ENCODE measurements at regions not wholly inside any gene's neighbourhood (a gene's known extent, or its start where the extent isn't known, plus 50 kb on each side); places are given as distances from the start of the nearest gene placed in this dataset.

DNA sequence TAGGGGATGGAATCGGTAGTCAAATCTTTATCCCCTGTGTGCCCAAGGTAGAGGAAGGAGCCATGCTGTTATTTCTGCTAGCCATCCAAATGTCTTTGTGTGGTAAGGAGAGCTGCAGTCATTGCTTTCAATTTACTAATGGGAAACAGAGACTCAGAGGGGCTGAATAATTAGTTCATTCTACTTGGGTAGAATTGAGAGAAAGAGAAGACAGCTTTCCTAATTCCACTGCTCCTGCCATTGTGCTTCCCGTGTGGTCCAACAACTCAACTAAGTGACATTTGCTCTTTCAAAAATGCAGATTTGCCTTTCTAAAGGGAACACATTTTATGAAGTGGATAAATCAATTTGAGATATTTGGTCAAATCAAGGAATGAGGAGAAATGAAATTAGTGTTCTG, 136.1 kb downstream of the AQP4 start:
- no peaks in the 10 kb centered on the region for H3K9me3 Mint-ChIP-seq
- H3K27me3 Mint-ChIP-seq (ENCODE audit: low read depth), result no peaks in the 10 kb centered on the region
- no peak overlapping the region for H3K4me3 Mint-ChIP-seq
- ATAC-seq (replicated peaks in 1 of 2), result no peak
- H3K36me3 Mint-ChIP-seq (ENCODE audit: insufficient read depth in 2 of 2), result no peaks in the 10 kb centered on the region
- DNase-seq, result no peak
- H3K27ac Mint-ChIP-seq, result no peak overlapping the region
- H3K4me1 Mint-ChIP-seq (ENCODE audit: low read depth), result no peaks in the 10 kb centered on the region

DNA sequence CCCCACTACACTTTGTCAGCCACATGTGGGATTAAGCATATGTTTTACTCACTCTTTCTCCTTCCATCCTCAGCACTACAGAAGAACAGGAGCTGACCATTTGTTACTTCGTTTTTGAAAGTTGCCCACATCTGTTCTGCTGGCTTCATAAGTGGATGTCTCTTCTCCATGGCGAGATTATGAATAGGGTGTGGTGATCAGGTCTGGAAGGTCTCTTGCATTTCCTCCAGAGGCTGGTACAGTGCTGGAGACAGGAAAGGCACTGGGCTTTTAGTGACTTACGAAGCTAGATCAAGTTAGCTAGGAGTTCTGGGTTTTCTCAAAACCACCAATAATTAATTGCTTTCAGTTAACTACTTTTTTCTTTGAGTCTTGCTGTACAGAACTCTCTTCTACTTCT, 136.5 kb downstream of the AQP4 start:
- Mint-ChIP-seq H3K27ac (no peak overlapping the region), H3K9me3 (no peaks in the 10 kb centered on the region), H3K4me3 (no peak overlapping the region), H3K36me3 (ENCODE audit: insufficient read depth in 2 of 2) (no peaks in the 10 kb centered on the region), H3K4me1 (ENCODE audit: low read depth) (no peaks in the 10 kb centered on the region), H3K27me3 (ENCODE audit: low read depth) (no peaks in the 10 kb centered on the region)
- ATAC-seq (replicated peaks in 1 of 2), result no peak
- DNase-seq, result no peak

DNA sequence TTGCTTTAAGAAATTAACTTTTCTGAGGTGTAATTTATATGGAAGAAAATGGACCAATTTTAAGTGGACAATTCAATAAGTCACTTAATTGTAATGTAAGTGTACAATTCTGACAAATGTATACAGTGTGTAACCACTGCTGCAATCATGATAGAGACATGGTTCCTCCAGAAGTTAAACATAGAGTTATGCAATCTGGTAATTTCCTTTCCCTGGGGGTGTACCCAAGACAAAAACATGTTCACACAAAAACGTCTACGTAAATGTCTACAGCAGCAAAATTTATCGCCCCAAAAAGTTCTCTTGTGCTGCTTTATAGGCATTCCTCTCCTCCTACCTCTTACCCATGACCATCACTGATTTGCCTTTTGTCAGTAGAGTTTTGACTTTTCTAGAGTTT, 141.5 kb downstream of the AQP4 start:
- Mint-ChIP-seq H3K9me3 (no peaks in the 10 kb centered on the region), H3K4me1 (ENCODE audit: low read depth) (no peaks in the 10 kb centered on the region), H3K4me3 (no peak overlapping the region), H3K27me3 (ENCODE audit: low read depth) (no peaks in the 10 kb centered on the region), H3K36me3 (ENCODE audit: insufficient read depth in 2 of 2) (no peaks in the 10 kb centered on the region), H3K27ac (no peak overlapping the region)
- DNase-seq, result no peak
- no peak for ATAC-seq (replicated peaks in 1 of 2)

DNA sequence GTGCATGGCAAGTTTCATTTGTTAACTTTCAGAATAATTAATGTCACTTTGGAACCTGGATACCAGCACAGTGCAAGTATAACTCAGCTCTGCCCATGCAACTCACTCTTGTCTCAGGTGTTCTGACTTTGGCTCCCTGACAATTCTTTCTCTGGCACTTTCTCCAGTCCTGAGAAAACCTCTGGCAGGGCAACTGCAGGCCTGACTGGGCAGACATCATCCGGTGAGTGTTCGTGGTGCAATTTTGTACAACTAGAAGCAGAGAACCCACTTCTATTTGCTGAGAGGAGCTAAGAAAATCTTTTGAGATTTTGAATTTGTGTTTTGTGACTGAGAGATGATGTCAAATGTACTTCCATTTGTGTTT, 143.0 kb downstream of the AQP4 start:
- H3K36me3 Mint-ChIP-seq (ENCODE audit: insufficient read depth in 2 of 2), result no peaks in the 10 kb centered on the region
- H3K4me1 Mint-ChIP-seq (ENCODE audit: low read depth), result no peaks in the 10 kb centered on the region
- ATAC-seq (replicated peaks in 1 of 2), result no peak
- no peaks in the 10 kb centered on the region for H3K27me3 Mint-ChIP-seq (ENCODE audit: low read depth)
- H3K27ac Mint-ChIP-seq, result no peak overlapping the region
- H3K4me3 Mint-ChIP-seq, result no peak overlapping the region
- DNase-seq, result no peak
- no peaks in the 10 kb centered on the region for H3K9me3 Mint-ChIP-seq

DNA sequence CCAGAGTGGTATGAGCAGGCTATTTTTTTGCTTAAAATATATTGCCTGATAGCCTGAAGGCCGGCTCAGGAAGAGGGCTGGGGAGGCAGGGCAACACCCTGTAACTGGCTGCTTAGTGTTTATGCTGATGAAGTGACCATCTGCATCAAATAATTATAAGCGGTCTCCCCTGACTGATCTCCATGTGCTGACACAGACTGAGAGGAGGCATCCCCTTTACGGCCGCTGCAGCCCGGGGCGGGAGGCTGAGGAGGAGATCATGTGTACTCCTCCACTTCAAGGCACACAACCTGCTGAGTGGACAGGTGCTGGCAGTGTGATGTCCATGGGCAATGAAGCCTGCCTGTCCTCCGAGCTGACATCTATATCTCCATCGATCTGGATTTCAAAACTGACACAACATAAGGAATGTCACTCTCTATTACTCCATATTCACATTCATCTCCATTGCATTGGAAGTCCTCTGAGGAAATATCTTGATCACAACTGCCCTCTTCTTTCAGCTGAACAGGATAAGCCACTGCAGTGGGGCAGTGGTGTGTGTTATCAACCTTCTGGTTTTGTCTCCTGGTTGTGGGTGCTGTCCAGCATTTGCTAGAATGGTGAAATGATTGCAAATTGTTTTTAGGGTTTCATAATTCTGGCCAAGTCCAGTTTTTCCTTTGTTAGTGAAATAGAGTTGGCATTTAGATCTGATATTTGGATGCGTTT, 143.5 kb downstream of the AQP4 start:
- H3K27me3 Mint-ChIP-seq (ENCODE audit: low read depth), result no peaks in the 10 kb centered on the region
- H3K27ac Mint-ChIP-seq, result no peak overlapping the region
- H3K4me3 Mint-ChIP-seq, result no peak overlapping the region
- DNase-seq (no peak), ATAC-seq (replicated peaks in 1 of 2) (no peak)
- H3K9me3 Mint-ChIP-seq, result no peaks in the 10 kb centered on the region
- H3K36me3 Mint-ChIP-seq (ENCODE audit: insufficient read depth in 2 of 2), result no peaks in the 10 kb centered on the region
- no peaks in the 10 kb centered on the region for H3K4me1 Mint-ChIP-seq (ENCODE audit: low read depth)

DNA sequence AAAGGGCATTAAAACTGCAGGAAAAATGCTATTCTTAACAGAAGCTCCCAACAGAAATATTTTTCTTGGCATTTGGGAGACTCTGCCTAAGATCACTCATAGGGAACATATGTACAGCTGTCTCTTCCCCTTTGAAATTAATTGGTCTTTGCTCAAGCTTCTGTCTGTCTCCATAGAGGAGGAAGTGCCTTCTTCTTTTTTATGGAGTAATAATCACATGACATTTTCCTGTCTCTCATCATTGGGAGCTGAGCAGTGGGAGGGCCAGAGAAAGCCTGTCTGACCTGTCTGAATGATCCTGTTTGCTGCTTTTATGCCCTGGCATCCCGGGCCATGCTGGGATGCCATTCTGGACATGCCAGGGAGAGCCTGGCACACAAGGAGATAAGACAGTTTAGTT, 145.6 kb downstream of the AQP4 start:
- Mint-ChIP-seq H3K4me3 (no peak overlapping the region), H3K9me3 (no peaks in the 10 kb centered on the region), H3K27me3 (ENCODE audit: low read depth) (no peaks in the 10 kb centered on the region), H3K4me1 (ENCODE audit: low read depth) (no peaks in the 10 kb centered on the region), H3K36me3 (ENCODE audit: insufficient read depth in 2 of 2) (no peaks in the 10 kb centered on the region), H3K27ac (no peak overlapping the region)
- no peak for DNase-seq
- ATAC-seq (replicated peaks in 1 of 2), result no peak

DNA sequence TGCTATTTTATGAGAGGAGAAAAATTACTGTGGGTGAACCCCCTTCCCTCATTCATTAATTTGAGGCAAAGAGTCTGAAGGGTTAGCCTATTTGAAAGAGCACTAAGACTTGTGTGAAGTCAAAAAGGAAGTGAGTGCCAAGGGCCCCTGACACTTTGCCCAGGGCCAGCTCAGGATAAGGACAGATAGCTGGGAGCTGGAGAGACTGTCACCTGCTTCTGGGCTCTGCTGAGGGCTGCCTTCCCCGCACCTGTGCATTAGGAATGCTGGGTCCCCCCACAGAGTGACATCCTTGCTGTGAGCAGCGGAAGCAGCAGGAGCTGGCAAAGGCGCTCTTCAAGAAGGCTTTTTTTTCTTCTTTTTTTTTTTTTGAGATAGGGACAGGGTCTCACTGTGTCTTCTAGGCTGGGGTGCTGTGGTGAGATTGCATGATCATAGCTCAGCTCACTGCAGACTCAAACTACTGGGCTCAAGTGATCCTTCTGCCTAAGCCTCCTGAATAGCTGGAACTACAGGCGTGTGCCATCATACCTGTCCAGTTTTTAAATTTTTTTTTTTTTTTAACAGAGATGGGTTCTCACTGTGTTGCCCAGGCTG, 148.3 kb downstream of the AQP4 start:
- no peak for DNase-seq
- Mint-ChIP-seq H3K27ac (no peak overlapping the region), H3K4me3 (no peak overlapping the region), H3K4me1 (ENCODE audit: low read depth) (peaks cover 6% of the 10 kb centered on the region), H3K27me3 (ENCODE audit: low read depth) (no peaks in the 10 kb centered on the region), H3K36me3 (ENCODE audit: insufficient read depth in 2 of 2) (no peaks in the 10 kb centered on the region), H3K9me3 (no peaks in the 10 kb centered on the region)
- no peak for ATAC-seq (replicated peaks in 1 of 2)

DNA sequence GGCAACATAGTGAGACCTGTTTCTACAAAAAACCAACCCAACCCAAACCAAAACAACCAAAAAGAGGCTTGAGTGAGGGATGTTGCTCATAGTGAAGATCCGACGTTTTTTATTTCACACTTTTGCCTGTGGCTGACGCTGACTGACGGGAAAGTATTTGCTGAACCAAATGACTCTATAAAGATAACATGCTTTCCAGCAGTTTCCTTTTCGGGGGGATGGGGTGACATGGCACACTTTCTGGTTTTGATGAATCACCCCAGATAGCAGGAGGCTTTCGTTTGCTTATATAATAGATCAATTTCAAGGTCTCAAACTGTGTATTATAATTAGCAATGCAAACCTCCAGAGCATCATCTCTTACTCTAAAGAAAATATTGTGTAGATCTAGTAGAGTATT, 150.8 kb downstream of the AQP4 start:
- H3K9me3 Mint-ChIP-seq, result no peaks in the 10 kb centered on the region
- DNase-seq (peak in 1 of 2 donors; percentile 10), ATAC-seq (replicated peaks in 1 of 2) (peak; percentile 41 to 58)
- H3K36me3 Mint-ChIP-seq (ENCODE audit: insufficient read depth in 2 of 2), result no peaks in the 10 kb centered on the region
- H3K4me3 Mint-ChIP-seq, result no peak overlapping the region
- H3K27ac Mint-ChIP-seq, result no peak overlapping the region
- H3K4me1 Mint-ChIP-seq (ENCODE audit: low read depth), result peaks cover 12% of the 10 kb centered on the region
- peaks cover 6% of the 10 kb centered on the region for H3K27me3 Mint-ChIP-seq (ENCODE audit: low read depth)

DNA sequence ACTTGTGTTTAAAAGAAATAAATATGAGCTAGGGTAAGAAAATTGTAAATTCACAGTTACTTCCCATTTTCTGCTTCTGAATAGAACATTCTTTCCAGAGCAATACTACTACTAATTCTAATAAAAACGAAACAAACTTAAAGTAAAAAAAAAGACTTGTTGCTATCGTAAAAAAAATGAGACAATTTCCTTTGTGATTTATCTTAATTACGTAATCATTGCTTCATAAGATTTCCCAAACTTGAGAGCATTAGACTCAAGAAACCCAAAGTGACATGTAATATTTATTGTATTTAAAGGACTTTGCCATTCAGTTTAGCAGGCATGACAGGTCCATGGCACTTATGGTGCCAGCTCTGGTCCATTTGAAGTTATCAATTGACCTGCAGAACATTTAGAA, 153.8 kb downstream of the AQP4 start:
- Mint-ChIP-seq H3K4me1 (ENCODE audit: low read depth) (peaks cover 12% of the 10 kb centered on the region), H3K36me3 (ENCODE audit: insufficient read depth in 2 of 2) (no peaks in the 10 kb centered on the region), H3K27me3 (ENCODE audit: low read depth) (peaks cover 6% of the 10 kb centered on the region), H3K9me3 (no peaks in the 10 kb centered on the region), H3K4me3 (no peak overlapping the region), H3K27ac (no peak overlapping the region)
- no peak for ATAC-seq (replicated peaks in 1 of 2)
- no peak for DNase-seq

DNA sequence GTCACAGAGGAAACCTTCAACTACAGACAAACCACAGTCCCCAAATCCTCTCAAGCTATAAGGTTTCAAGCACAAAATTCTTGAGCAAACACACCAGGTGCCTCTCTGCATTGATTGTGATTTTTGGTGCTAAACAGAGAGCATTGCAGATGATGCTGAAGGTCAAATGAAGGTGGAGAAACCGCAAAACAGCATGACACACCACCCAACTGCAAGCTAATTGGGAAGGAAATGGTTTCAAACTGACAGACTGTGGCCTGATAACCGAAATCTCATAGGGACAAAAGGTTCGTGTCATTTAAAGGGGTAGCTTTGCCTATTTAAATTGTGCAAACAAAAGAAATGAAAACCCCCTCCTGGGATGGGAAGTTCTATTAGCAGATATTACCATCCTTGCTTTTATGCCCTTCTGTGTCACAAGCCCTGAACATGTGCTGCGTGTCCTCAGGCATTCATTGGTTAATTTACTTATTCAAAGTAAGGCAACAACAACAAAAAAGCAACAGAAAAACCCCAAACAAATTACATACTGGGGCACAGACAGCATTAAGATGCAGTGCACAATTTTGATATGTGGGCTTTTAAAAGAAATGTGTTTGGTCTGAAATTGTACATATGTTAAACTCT, 154.9 kb downstream of the AQP4 start:
- Mint-ChIP-seq H3K36me3 (ENCODE audit: insufficient read depth in 2 of 2) (no peaks in the 10 kb centered on the region), H3K4me1 (ENCODE audit: low read depth) (peaks cover 12% of the 10 kb centered on the region), H3K9me3 (no peaks in the 10 kb centered on the region), H3K27me3 (ENCODE audit: low read depth) (peaks cover 6% of the 10 kb centered on the region), H3K4me3 (no peak overlapping the region), H3K27ac (no peak overlapping the region)
- peak in 1 of 2 donors; percentile 0 for DNase-seq
- peak in 1 of 2 donors; percentile 36 for ATAC-seq (replicated peaks in 1 of 2)

DNA sequence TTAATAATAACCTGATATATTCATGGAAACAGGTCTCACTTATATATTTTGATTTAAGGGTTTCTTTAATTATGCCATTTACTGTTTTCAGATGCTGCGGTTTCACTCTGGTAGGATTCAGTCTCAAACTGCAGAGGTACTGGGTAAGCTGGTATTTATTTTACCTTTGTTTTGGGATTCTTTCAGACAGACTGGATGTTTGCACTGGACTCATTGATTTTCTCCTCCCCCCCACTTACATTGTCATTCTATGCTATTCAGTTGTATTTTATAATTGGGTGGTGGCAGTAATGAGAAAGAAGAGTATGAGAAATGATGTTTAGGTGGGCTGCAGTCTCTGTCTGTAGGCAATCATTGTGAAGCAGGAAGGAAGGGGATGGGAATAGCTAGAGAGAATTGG, 155.6 kb downstream of the AQP4 start:
- DNase-seq (no peak), ATAC-seq (replicated peaks in 1 of 2) (no peak)
- Mint-ChIP-seq H3K27me3 (ENCODE audit: low read depth) (peaks cover 6% of the 10 kb centered on the region), H3K36me3 (ENCODE audit: insufficient read depth in 2 of 2) (no peaks in the 10 kb centered on the region), H3K27ac (no peak overlapping the region), H3K4me1 (ENCODE audit: low read depth) (peaks cover 12% of the 10 kb centered on the region), H3K4me3 (no peak overlapping the region), H3K9me3 (no peaks in the 10 kb centered on the region)

DNA sequence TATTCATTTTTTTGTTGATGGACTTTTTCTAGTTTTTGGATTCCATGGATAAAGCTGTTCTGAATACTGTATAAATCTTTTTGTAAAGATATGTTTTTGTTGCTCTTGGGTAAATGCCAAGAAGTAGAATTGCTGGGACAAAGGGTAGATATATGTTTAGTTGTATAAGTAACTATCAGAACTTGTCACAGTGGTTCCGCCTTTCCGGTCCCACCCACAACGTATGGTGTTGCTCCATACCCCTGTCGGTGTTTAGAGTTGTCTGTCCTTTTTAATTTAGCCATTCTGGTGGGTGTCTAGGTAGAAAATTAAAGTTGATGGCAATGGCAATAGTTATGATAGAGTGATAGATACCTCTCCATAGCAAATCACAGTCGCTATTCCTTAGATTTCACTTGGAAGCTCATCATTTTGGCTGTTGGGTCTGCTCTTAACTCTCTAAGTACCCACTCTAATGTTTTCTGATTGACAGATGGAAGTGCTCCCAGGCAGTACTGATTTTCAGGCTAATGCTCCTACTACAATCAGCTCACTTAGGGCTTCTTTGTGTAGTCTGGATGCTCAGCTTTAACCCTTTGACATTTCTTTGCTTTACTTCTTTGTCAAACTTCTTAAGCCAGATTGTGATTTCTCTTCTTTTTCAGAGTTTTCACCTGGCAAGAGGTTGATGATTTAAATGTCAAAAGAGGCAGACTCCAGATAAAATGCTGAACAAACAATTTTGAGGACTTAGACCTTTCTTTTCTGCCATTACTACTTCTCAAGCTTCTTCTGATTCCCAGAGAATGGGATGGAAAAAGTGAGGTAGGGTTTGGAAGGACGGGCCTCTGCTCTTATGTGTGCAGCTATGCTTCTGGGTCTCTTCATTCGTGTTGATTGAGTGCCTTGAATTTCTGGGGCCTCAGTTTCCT, 156.4 kb downstream of the AQP4 start:
- no peak overlapping the region for H3K4me3 Mint-ChIP-seq
- H3K4me1 Mint-ChIP-seq (ENCODE audit: low read depth), result peaks cover 7% of the 10 kb centered on the region
- no peak overlapping the region for H3K27ac Mint-ChIP-seq
- no peaks in the 10 kb centered on the region for H3K36me3 Mint-ChIP-seq (ENCODE audit: insufficient read depth in 2 of 2)
- DNase-seq (no peak), ATAC-seq (replicated peaks in 1 of 2) (no peak)
- peaks cover 6% of the 10 kb centered on the region for H3K27me3 Mint-ChIP-seq (ENCODE audit: low read depth)
- no peaks in the 10 kb centered on the region for H3K9me3 Mint-ChIP-seq

DNA sequence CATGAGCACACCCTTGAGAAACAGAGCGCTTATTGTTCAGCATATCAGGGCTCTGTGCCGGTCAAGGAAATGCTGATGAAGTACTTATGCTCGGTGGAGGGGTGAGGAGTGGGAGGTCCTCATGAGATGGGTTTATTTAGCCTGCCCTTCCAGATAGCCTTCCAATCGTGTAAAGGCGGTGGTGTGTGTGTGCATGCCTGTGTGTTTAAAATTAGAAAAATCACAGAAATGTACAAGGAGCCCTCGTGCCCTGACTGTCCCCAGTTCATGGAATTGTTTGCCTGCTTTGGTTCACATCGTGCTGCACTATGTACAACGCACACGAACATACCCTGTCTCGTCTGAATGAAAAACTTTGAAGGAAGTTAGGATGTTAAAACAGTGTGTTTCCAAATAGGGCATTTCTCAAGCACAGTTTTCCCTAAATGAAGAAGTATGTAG, 158.6 kb downstream of the AQP4 start:
- ATAC-seq (replicated peaks in 1 of 2) (no peak), DNase-seq (no peak)
- Mint-ChIP-seq H3K4me3 (no peak overlapping the region), H3K4me1 (ENCODE audit: low read depth) (peaks cover 7% of the 10 kb centered on the region), H3K9me3 (no peaks in the 10 kb centered on the region), H3K27ac (no peak overlapping the region), H3K36me3 (ENCODE audit: insufficient read depth in 2 of 2) (no peaks in the 10 kb centered on the region), H3K27me3 (ENCODE audit: low read depth) (peaks cover 6% of the 10 kb centered on the region)

Data from activated T-cell treated with anti-CD3 and anti-CD28 coated beads, Interleukin-2, amount 50 U/mL, for 72 hours (primary cell).